Hepatocyte (in vitro differentiated cells): ENCODE measurements at regions not wholly inside any gene's neighbourhood (a gene's known extent, or its start where the extent isn't known, plus 50 kb on each side); places are given as distances from the start of the nearest gene placed in this dataset.

Source experiments
- EZH2 ChIP-seq: fragments of 200-600 bp; sonication (generic); IDR thresholded peaks from 2 replicates; pipeline ENCODE4 v1.6.1; 2016; ENCODE audit warnings: antibody characterized with exemption, mild to moderate bottlenecking, borderline replicate concordance
- EZH2phosphoT487 ChIP-seq: fragments of 200-600 bp; sonication (generic); IDR thresholded peaks from one replicate; pipeline ENCODE4 v1.6.1; 2018; ENCODE audit warnings: antibody characterized with exemption, mild to moderate bottlenecking, low read depth, moderate library complexity; ENCODE audit not compliant: unreplicated experiment, severe bottlenecking
- TF ChIP-seq, protein P1 (sequence below): fragments of 200-600 bp; sonication (generic); IDR thresholded peaks from 2 replicates; pipeline ENCODE4 v1.5.1; 2016; ENCODE audit warnings: antibody characterized with exemption, mild to moderate bottlenecking; ENCODE audit not compliant: poor library complexity

DNA sequence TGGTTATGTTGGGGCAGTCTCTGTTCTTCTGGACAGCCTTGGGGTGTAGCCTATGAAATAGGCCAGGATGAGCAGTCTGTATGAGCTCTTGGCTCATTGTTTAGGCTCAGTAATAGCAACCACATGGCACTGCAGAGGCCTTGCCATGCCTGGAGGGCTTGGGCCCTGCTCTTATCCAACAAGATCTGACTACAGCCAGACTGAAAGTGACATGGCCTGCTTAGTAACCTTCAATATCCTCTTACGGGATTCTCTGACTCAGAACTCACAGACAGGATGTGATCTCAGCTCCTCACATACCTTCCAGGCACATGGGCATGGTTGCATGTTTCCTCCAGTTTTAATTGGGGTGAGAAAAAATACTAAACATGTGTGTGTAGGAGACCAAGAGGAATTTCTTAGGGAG is 289.3 kb downstream of the PTEN start:
- TF ChIP-seq, protein P1, sequence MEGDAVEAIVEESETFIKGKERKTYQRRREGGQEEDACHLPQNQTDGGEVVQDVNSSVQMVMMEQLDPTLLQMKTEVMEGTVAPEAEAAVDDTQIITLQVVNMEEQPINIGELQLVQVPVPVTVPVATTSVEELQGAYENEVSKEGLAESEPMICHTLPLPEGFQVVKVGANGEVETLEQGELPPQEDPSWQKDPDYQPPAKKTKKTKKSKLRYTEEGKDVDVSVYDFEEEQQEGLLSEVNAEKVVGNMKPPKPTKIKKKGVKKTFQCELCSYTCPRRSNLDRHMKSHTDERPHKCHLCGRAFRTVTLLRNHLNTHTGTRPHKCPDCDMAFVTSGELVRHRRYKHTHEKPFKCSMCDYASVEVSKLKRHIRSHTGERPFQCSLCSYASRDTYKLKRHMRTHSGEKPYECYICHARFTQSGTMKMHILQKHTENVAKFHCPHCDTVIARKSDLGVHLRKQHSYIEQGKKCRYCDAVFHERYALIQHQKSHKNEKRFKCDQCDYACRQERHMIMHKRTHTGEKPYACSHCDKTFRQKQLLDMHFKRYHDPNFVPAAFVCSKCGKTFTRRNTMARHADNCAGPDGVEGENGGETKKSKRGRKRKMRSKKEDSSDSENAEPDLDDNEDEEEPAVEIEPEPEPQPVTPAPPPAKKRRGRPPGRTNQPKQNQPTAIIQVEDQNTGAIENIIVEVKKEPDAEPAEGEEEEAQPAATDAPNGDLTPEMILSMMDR, result no peak
- TF ChIP-seq EZH2 (no peak), EZH2phosphoT487 (no peak)
